HFFc6 (cell line): ENCODE measurements at regions not wholly inside any gene's neighbourhood (a gene's known extent, or its start where the extent isn't known, plus 50 kb on each side); places are given as distances from the start of the nearest gene placed in this dataset.

ENCODE experiments used
- DNase-seq: peaks from one replicate; pipeline ENCODE4 v3.0.0-alpha.2; 2018
- H3K27ac Mint-ChIP-seq: 2 replicates; pipeline ENCODE4 v1.8.0; 2020; ENCODE audit warnings: mild to moderate bottlenecking, mixed read lengths
- H3K27me3 Mint-ChIP-seq: 2 replicates; pipeline ENCODE4 v1.8.0; 2021; ENCODE audit warnings: mild to moderate bottlenecking, moderate library complexity, mixed read lengths; ENCODE audit not compliant: insufficient read depth
- H3K36me3 Mint-ChIP-seq: 2 replicates; pipeline ENCODE4 v1.8.0; 2021; ENCODE audit warnings: low read depth, mixed read lengths
- H3K4me1 Mint-ChIP-seq: 2 replicates; pipeline ENCODE4 v1.8.0; 2020; ENCODE audit warnings: low read depth, mixed read lengths
- H3K4me3 Mint-ChIP-seq: 2 replicates; pipeline ENCODE4 v1.8.0; 2020; ENCODE audit warnings: mild to moderate bottlenecking, moderate library complexity, mixed read lengths
- H3K9me3 Mint-ChIP-seq: 2 replicates; pipeline ENCODE4 v1.8.0; 2020; ENCODE audit warnings: mild to moderate bottlenecking, mixed read lengths
- CTCF ChIP-seq: fragments of 200-600 bp; sonication (generic); IDR thresholded peaks from 2 replicates; pipeline ENCODE4 v1.5.0; 2021; ENCODE audit warnings: antibody characterized with exemption, mild to moderate bottlenecking

DNA sequence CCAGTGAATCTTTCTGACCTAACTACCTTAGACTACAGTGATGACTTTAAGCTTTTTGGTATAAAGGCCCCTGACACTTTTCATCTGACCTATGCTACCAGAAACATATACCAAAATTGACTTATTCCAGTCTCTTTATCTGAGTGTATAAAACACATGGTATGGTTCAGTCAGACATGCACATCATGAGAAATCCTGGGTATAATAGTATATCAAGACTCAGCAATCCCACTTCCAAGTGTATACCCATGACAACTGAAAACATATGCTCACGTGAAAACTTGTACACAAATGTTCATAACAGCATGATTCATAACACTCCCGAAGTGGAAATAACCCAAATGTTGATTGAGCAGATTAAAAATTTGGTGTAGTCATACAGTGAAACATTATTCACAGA lies 70.0 kb upstream of the RPRM start:
- no peaks in the 10 kb centered on the region for H3K4me1 Mint-ChIP-seq
- no peak for DNase-seq
- no peak overlapping the region for H3K4me3 Mint-ChIP-seq
- H3K9me3 Mint-ChIP-seq = peaks cover 28% of the 10 kb centered on the region
- no peaks in the 10 kb centered on the region for H3K36me3 Mint-ChIP-seq
- H3K27ac Mint-ChIP-seq = no peak overlapping the region
- no peaks in the 10 kb centered on the region for H3K27me3 Mint-ChIP-seq
- TF ChIP-seq CTCF = no peak

GRCh38 chr2:153551698-153552097 lies 73.1 kb upstream of the RPRM start:
- Mint-ChIP-seq H3K27me3 (no peaks in the 10 kb centered on the region), H3K36me3 (no peaks in the 10 kb centered on the region), H3K9me3 (peaks cover 28% of the 10 kb centered on the region), H3K4me1 (no peaks in the 10 kb centered on the region), H3K27ac (no peak overlapping the region), H3K4me3 (no peak overlapping the region)
- DNase-seq = no peak
- no peak for TF ChIP-seq CTCF

- Mint-ChIP-seq H3K4me1 (no peaks in the 10 kb centered on the region), H3K27me3 (no peaks in the 10 kb centered on the region), H3K27ac (no peak overlapping the region), H3K36me3 (no peaks in the 10 kb centered on the region), H3K9me3 (peaks cover 21% of the 10 kb centered on the region), H3K4me3 (no peak overlapping the region)
- TF ChIP-seq CTCF = no peak
- no peak for DNase-seq
Observed at GRCh38 chr2:153557211-153557610, 78.6 kb upstream of the RPRM start.

- Mint-ChIP-seq H3K27me3 (no peaks in the 10 kb centered on the region), H3K27ac (no peak overlapping the region), H3K4me3 (no peak overlapping the region), H3K4me1 (no peaks in the 10 kb centered on the region), H3K36me3 (no peaks in the 10 kb centered on the region), H3K9me3 (peaks cover 20% of the 10 kb centered on the region)
- no peak for DNase-seq
- TF ChIP-seq CTCF = no peak
Observed at GRCh38 chr2:153557714-153558113, 79.2 kb upstream of the RPRM start.

DNA sequence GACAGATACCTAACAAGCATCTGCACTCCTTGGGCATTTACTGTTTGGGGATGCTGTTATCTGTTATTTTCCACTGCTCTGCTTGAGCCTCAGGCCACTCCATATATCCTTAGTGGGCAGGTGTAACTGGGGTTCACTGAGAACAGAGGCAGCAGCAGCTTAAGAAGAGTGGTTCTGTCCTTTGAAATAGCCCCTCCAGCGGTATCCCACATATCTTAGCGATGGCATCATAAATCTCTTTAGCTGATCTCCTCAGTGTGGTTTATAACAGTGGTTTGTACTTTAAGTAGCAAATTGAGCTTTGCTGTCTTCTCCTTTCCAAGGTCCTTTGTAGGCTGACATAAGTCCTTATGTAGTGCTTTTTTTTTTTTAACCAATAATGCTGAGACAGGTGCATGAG lies 79.7 kb upstream of the RPRM start:
- H3K9me3 Mint-ChIP-seq = peaks cover 15% of the 10 kb centered on the region
- no peak for DNase-seq
- no peaks in the 10 kb centered on the region for H3K36me3 Mint-ChIP-seq
- no peak for TF ChIP-seq CTCF
- H3K27ac Mint-ChIP-seq = no peak overlapping the region
- no peaks in the 10 kb centered on the region for H3K4me1 Mint-ChIP-seq
- no peak overlapping the region for H3K4me3 Mint-ChIP-seq
- H3K27me3 Mint-ChIP-seq = no peaks in the 10 kb centered on the region

GRCh38 chr2:153567367-153567766 lies 88.8 kb upstream of the RPRM start:
- Mint-ChIP-seq H3K36me3 (no peaks in the 10 kb centered on the region), H3K27me3 (no peaks in the 10 kb centered on the region), H3K9me3 (peaks cover 25% of the 10 kb centered on the region), H3K27ac (no peak overlapping the region), H3K4me3 (no peak overlapping the region), H3K4me1 (no peaks in the 10 kb centered on the region)
- no peak for TF ChIP-seq CTCF
- no peak for DNase-seq
